GM12865 (cell line): ENCODE measurements at regions not wholly inside any gene's neighbourhood (a gene's known extent, or its start where the extent isn't known, plus 50 kb on each side); places are given as distances from the start of the nearest gene placed in this dataset.
"Not testable (repeated sequence)": the region's sequence is repeated elsewhere in the genome, so short reads cannot be mapped to it uniquely, and the experiment has no call there.

Source experiments
- DNase-seq: peaks from one replicate; pipeline ENCODE4 v3.0.0; 2010; ENCODE audit warnings: low read depth
- H3K4me3 ChIP-seq: 2 replicates; pipeline ENCODE4 v1.5.1; 2011; ENCODE audit warnings: mild to moderate bottlenecking, low read depth, low read length, control low read depth
- TF ChIP-seq, protein P1 (sequence below): IDR thresholded peaks from 2 replicates; pipeline ENCODE4 v1.5.1; 2011; ENCODE audit warnings: low read length, control low read depth, low read depth, inconsistent platforms; ENCODE audit not compliant: insufficient read depth; ENCODE audit errors: missing control alignments

DNA sequence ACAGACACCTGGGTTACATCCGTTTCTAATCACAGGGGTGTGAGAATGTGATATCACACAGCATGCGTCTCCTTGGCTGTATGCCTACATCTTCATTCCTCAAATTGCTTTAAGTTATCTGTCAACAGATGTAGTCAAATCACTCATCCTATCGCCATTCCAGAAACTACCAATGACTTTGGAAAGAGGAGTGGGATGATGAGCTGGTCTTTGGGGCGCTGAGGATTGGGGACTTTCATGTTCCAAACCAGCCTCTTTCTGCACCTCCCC, 104.8 kb downstream of the NAV1 start:
- TF ChIP-seq, protein P1, sequence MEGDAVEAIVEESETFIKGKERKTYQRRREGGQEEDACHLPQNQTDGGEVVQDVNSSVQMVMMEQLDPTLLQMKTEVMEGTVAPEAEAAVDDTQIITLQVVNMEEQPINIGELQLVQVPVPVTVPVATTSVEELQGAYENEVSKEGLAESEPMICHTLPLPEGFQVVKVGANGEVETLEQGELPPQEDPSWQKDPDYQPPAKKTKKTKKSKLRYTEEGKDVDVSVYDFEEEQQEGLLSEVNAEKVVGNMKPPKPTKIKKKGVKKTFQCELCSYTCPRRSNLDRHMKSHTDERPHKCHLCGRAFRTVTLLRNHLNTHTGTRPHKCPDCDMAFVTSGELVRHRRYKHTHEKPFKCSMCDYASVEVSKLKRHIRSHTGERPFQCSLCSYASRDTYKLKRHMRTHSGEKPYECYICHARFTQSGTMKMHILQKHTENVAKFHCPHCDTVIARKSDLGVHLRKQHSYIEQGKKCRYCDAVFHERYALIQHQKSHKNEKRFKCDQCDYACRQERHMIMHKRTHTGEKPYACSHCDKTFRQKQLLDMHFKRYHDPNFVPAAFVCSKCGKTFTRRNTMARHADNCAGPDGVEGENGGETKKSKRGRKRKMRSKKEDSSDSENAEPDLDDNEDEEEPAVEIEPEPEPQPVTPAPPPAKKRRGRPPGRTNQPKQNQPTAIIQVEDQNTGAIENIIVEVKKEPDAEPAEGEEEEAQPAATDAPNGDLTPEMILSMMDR: no peak
- no peak for DNase-seq
- no peak overlapping the region for H3K4me3 ChIP-seq

DNA sequence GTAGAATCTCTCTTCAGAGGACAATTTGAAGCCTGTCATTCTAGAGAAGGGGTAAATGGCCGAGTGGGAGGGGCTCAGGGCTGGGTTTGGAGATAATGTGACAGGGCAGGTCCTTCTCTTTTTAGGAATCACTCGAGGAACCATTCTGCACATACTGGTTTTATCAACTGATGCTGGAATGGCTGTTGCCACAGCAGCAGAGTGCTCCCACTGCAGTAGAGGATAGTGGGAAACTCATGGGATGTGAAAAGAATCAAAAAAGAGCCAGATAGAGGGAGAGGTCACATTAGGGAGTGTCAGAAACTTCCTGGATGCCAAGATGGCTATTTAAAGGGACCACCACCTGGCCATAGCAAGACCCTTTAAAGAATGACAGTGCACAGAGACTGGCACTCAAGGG, 105.3 kb downstream of the NAV1 start:
- no peak for DNase-seq
- TF ChIP-seq, protein P1: no peak
- no peak overlapping the region for H3K4me3 ChIP-seq

DNA sequence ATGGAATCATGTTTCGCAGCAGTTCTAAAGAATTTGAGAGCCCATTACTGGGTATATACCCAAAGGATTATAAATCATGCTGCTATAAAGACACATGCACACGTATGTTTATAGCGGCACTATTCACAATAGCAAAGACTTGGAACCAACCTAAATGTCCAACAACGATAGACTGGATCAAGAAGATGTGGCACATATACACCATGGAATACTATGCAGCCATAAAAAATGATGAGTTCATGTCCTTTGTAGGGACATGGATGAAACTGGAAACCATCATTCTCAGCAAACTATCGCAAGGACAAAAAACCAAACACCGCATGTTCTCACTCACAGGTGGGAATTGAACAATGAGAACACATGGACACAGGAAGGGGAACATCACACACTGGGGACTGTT, 106.1 kb downstream of the NAV1 start:
- not testable (repeated sequence) for DNase-seq, H3K4me3 ChIP-seq

DNA sequence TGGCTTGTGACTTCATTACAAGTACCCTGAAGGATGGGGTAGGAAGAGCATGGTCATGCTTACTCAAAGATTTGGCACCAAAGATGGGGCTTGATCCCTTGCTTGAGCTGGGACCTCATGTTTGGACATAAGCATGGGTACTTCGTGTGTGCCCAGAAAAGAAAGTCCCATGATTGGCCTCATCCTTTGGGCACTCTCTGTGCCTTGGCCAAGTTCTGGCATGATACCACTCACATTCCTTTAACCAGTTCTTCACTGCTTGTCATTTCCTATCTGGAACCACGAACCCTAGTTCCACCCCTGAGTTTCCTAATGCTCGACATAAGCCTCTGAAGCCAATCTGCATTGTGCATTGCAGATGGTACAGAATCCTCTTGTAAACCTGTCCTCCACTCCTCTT, 107.0 kb downstream of the NAV1 start:
- no peak overlapping the region for H3K4me3 ChIP-seq
- no peak for DNase-seq
- TF ChIP-seq, protein P1: no peak

DNA sequence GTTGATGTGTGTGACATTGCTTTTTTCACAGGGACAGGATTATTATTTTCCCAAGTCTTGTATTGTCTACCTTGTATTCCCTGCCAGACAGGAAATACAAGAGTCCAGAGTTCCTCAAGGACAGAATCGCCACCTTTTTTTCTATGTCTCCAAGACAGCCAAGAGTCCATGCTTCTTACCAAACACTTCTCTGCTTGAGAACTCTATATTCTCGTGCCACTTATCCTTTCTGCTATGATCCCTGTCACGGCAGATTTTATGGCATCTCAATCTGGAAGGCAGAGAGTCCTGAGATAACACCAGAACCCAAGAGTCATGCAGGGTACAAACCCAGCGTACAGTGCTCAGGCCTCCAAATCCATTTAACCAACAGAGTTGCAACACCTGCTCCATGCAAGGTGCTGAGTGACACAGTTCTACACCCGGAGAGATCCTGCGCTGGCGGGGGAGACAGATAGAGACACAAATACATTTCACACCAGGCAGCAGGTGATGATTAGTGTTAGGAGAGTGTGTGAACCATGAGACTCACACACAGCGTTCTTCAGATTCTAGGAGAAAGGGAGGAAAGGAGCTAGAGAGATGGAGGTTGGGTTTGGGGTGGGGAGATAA, 107.6 kb downstream of the NAV1 start:
- no peak overlapping the region for H3K4me3 ChIP-seq
- DNase-seq: no peak
- TF ChIP-seq, protein P1: no peak

DNA sequence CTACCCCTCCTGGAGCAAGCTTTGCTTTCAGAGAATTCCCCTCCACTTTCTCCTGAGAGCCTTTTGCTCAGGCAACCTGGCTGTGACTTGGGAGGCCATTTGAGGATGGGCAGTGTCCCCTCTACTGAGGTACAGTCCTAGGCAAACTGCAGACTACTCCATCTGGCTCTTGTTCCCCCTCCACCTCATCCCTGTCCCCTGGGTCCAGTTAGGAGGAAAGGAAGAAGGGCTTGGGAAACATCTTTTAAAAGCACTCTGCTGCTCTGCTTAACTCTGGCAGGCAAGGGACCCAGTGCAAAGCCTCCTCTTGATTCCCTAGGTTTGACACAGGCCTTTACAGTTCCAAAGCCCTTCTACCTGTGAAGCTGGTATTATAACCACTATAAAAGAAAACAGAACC, 108.2 kb downstream of the NAV1 start:
- TF ChIP-seq, protein P1: no peak
- no peak overlapping the region for H3K4me3 ChIP-seq
- DNase-seq: no peak

DNA sequence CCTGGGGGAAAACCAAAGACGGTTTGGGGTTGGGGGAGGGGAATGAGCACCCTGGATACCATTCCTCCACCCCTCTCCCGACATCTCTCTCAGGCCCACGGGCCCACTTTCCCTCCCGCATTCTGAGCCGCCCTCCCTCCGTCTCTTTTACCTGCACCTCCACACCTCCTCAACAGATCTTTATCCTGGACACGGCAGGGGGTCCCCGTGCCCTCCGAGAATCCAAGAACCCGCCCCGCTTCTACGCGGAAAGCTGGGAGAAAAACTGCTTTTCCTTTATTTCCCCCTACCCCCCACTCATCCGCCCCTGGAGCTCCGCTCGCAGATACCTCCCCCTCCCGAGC, 108.8 kb downstream of the NAV1 start:
- DNase-seq: no peak
- TF ChIP-seq, protein P1: no peak
- H3K4me3 ChIP-seq: no peak overlapping the region
